ENCODE measurements at regions not wholly inside any gene's neighbourhood (a gene's known extent, or its start where the extent isn't known, plus 50 kb on each side); places are given as distances from the start of the nearest gene placed in this dataset.
"Not testable (repeated sequence)": the region's sequence is repeated elsewhere in the genome, so short reads cannot be mapped to it uniquely, and the experiment has no call there.

- not testable (repeated sequence) for DNase-seq (ENCODE audit: low spot score); H3K36me3 Mint-ChIP-seq; H3K4me3 Mint-ChIP-seq; H3K4me1 Mint-ChIP-seq (ENCODE audit: low read depth in 2 of 2); ATAC-seq; H3K27me3 Mint-ChIP-seq; H3K27ac Mint-ChIP-seq; H3K9me3 Mint-ChIP-seq
These were observed 96.3 kb upstream of the TERB2 start for GRCh38 chr15:44860168-44860567.

- H3K9me3 Mint-ChIP-seq: no peaks in the 10 kb centered on the region
- no peak overlapping the region for H3K4me3 Mint-ChIP-seq
- peak in 1 of 2 donors; percentile 20 for ATAC-seq
- no peak overlapping the region for H3K27ac Mint-ChIP-seq
- no peaks in the 10 kb centered on the region for H3K36me3 Mint-ChIP-seq
- peaks cover under 1 to 8% of the 10 kb centered on the region in 2 donors for H3K27me3 Mint-ChIP-seq
- DNase-seq (ENCODE audit: low spot score): no peak
- no peaks in the 10 kb centered on the region for H3K4me1 Mint-ChIP-seq (ENCODE audit: low read depth in 2 of 2)
These were observed 95.0 kb upstream of the TERB2 start for GRCh38 chr15:44861439-44861910.

- ATAC-seq (no peak), DNase-seq (ENCODE audit: low spot score) (no peak)
- Mint-ChIP-seq H3K9me3 (no peaks in the 10 kb centered on the region), H3K36me3 (no peaks in the 10 kb centered on the region), H3K4me3 (no peak overlapping the region), H3K27me3 (peaks cover 5 to 12% of the 10 kb centered on the region in 2 donors), H3K27ac (no peak overlapping the region), H3K4me1 (ENCODE audit: low read depth in 2 of 2) (no peaks in the 10 kb centered on the region)
These were observed 94.6 kb upstream of the TERB2 start for GRCh38 chr15:44861917-44862316.

GRCh38 chr15:44862866-44863265 is 93.6 kb upstream of the TERB2 start:
- not testable (repeated sequence) for DNase-seq (ENCODE audit: low spot score); ATAC-seq; H3K4me1 Mint-ChIP-seq (ENCODE audit: low read depth in 2 of 2); H3K27ac Mint-ChIP-seq; H3K4me3 Mint-ChIP-seq; H3K36me3 Mint-ChIP-seq; H3K9me3 Mint-ChIP-seq
- peaks cover 9 to 15% of the 10 kb centered on the region in 2 donors for H3K27me3 Mint-ChIP-seq

- H3K36me3 Mint-ChIP-seq; H3K27ac Mint-ChIP-seq; H3K9me3 Mint-ChIP-seq; H3K4me1 Mint-ChIP-seq (ENCODE audit: low read depth in 2 of 2); DNase-seq (ENCODE audit: low spot score); H3K4me3 Mint-ChIP-seq; ATAC-seq: not testable (repeated sequence)
- peaks cover 24 to 25% of the 10 kb centered on the region in 2 donors for H3K27me3 Mint-ChIP-seq
These were observed 88.4 kb upstream of the TERB2 start for GRCh38 chr15:44868100-44868499.

GRCh38 chr15:44870125-44870524 is 86.4 kb upstream of the TERB2 start:
- not testable (repeated sequence) for H3K9me3 Mint-ChIP-seq; ATAC-seq; H3K27ac Mint-ChIP-seq; H3K4me3 Mint-ChIP-seq; DNase-seq (ENCODE audit: low spot score); H3K4me1 Mint-ChIP-seq (ENCODE audit: low read depth in 2 of 2)
- Mint-ChIP-seq H3K36me3 (peaks cover 11% of the 10 kb centered on the region), H3K27me3 (peaks cover 22 to 24% of the 10 kb centered on the region in 2 donors)

- Mint-ChIP-seq H3K9me3 (peaks cover 3% of the 10 kb centered on the region), H3K27ac (no peak overlapping the region), H3K36me3 (peaks cover 21% of the 10 kb centered on the region), H3K4me3 (no peak overlapping the region), H3K4me1 (ENCODE audit: low read depth in 2 of 2) (no peaks in the 10 kb centered on the region), H3K27me3 (peaks cover 13 to 18% of the 10 kb centered on the region in 2 donors)
- ATAC-seq: no peak
- DNase-seq (ENCODE audit: low spot score): no peak
These were observed 83.4 kb upstream of the TERB2 start for GRCh38 chr15:44873103-44873502.

GRCh38 chr15:44879066-44879465 is 77.4 kb upstream of the TERB2 start:
- no peak overlapping the region for H3K27ac Mint-ChIP-seq
- H3K27me3 Mint-ChIP-seq: peaks cover 0 to 20% of the 10 kb centered on the region in 2 donors
- DNase-seq (ENCODE audit: low spot score) (no peak), ATAC-seq (no peak)
- H3K9me3 Mint-ChIP-seq: peaks cover 6% of the 10 kb centered on the region
- H3K4me3 Mint-ChIP-seq: no peak overlapping the region
- peaks cover 10 to 29% of the 10 kb centered on the region in 2 donors for H3K4me1 Mint-ChIP-seq (ENCODE audit: low read depth in 2 of 2)
- peaks cover 31% of the 10 kb centered on the region for H3K36me3 Mint-ChIP-seq

- Mint-ChIP-seq H3K27me3 (peaks cover 10 to 20% of the 10 kb centered on the region in 2 donors), H3K9me3 (peaks cover 4% of the 10 kb centered on the region), H3K4me1 (ENCODE audit: low read depth in 2 of 2) (peaks cover 10 to 29% of the 10 kb centered on the region in 2 donors), H3K27ac (peak overlapping the region in 1 of 2 donors; percentile 76), H3K36me3 (peaks cover 15% of the 10 kb centered on the region), H3K4me3 (peak overlapping the region; percentile 57)
- DNase-seq (ENCODE audit: low spot score): no peak
- ATAC-seq: peak; percentile 84 to 96
These were observed 74.0 kb upstream of the TERB2 start for GRCh38 chr15:44882499-44882968.

GRCh38 chr15:44883199-44883877 is 73.1 kb upstream of the TERB2 start:
- H3K27ac Mint-ChIP-seq: peak overlapping the region in 1 of 2 donors; percentile 76
- peaks cover 15% of the 10 kb centered on the region for H3K36me3 Mint-ChIP-seq
- ATAC-seq: peak; percentile 25 to 43
- peaks cover 4% of the 10 kb centered on the region for H3K9me3 Mint-ChIP-seq
- no peak for DNase-seq (ENCODE audit: low spot score)
- peaks cover 10 to 29% of the 10 kb centered on the region in 2 donors for H3K4me1 Mint-ChIP-seq (ENCODE audit: low read depth in 2 of 2)
- peaks cover 10 to 22% of the 10 kb centered on the region in 2 donors for H3K27me3 Mint-ChIP-seq
- peak overlapping the region; percentile 57 for H3K4me3 Mint-ChIP-seq

- not testable (repeated sequence) for DNase-seq (ENCODE audit: low spot score); H3K27ac Mint-ChIP-seq; H3K4me3 Mint-ChIP-seq; H3K36me3 Mint-ChIP-seq; H3K4me1 Mint-ChIP-seq (ENCODE audit: low read depth in 2 of 2); H3K9me3 Mint-ChIP-seq; ATAC-seq
- peaks cover 11 to 12% of the 10 kb centered on the region in 2 donors for H3K27me3 Mint-ChIP-seq
These were observed 57.4 kb upstream of the TERB2 start for GRCh38 chr15:44898890-44899651.

GRCh38 chr15:44899775-44900174 is 56.7 kb upstream of the TERB2 start:
- not testable (repeated sequence) for H3K9me3 Mint-ChIP-seq; DNase-seq (ENCODE audit: low spot score)
- peak in 1 of 2 donors; percentile 69 for ATAC-seq

GRCh38 chr15:44900796-44901195 is 55.7 kb upstream of the TERB2 start:
- not testable (repeated sequence) for H3K9me3 Mint-ChIP-seq; H3K27ac Mint-ChIP-seq; ATAC-seq; H3K36me3 Mint-ChIP-seq; DNase-seq (ENCODE audit: low spot score); H3K4me3 Mint-ChIP-seq; H3K4me1 Mint-ChIP-seq (ENCODE audit: low read depth in 2 of 2); H3K27me3 Mint-ChIP-seq

More at GRCh38 chr15:44899775-44900174, 56.7 kb upstream of the TERB2 start:
- H3K27me3 Mint-ChIP-seq: peaks cover 7 to 10% of the 10 kb centered on the region in 2 donors
- not testable (repeated sequence) for H3K27ac Mint-ChIP-seq; H3K36me3 Mint-ChIP-seq; H3K4me3 Mint-ChIP-seq; H3K4me1 Mint-ChIP-seq (ENCODE audit: low read depth in 2 of 2)

GRCh38 chr15:44903281-44903680 is 53.2 kb upstream of the TERB2 start:
- H3K4me3 Mint-ChIP-seq; H3K4me1 Mint-ChIP-seq (ENCODE audit: low read depth in 2 of 2); H3K27ac Mint-ChIP-seq; H3K27me3 Mint-ChIP-seq; H3K36me3 Mint-ChIP-seq; DNase-seq (ENCODE audit: low spot score); ATAC-seq; H3K9me3 Mint-ChIP-seq: not testable (repeated sequence)

Measured in natural killer cell treated with Interleukin-12 subunit alpha and Interleukin-12 subunit beta and Interleukin-15 and Interleukin-18, amount 100 ng/mL, for 72 hours (primary cell).